ENCODE measurements at regions not wholly inside any gene's neighbourhood (a gene's known extent, or its start where the extent isn't known, plus 50 kb on each side); places are given as distances from the start of the nearest gene placed in this dataset.
"Not testable (repeated sequence)": the region's sequence is repeated elsewhere in the genome, so short reads cannot be mapped to it uniquely, and the experiment has no call there.

DNA sequence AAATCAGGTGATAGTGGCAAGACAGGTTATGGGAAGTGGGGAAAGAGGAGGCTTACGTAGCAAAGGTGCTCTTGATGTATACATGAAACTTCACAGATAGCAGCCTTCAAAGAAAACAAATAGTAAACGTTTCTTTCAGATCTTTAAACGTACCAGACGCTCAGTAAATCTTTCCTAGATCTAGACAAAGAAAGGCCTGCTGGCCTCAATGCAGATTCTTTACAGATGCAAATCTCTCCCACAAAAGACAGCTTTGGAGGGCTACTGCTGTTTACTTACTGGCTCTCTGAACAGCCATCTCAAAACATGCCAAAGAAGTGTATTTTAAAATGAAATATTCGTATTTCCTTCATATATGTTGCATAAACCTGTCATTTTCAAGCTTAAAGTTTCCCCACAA lies 1279.9 kb upstream of the NRXN1 start:
- no peaks in the 10 kb centered on the region for H3K9me3 ChIP-seq (ENCODE audit: control insufficient read depth, insufficient read depth, low read length)
- H3K36me3 ChIP-seq (ENCODE audit: control insufficient read depth, insufficient read depth, low read length), result no peaks in the 10 kb centered on the region
- no peak overlapping the region for H3K9ac ChIP-seq (ENCODE audit: low read depth, low read length)
- peaks cover 11% of the 10 kb centered on the region for H3K4me1 ChIP-seq (ENCODE audit: control insufficient read depth, insufficient read depth, low read length)
- no peak overlapping the region for H3K4me3 ChIP-seq (ENCODE audit: low read depth, low read length)
- H3K27me3 ChIP-seq (ENCODE audit: control insufficient read depth, insufficient read depth, low read length), result no peaks in the 10 kb centered on the region

GRCh38 chr2:52308156-52308555 lies 1276.2 kb upstream of the NRXN1 start:
- H3K9me3 ChIP-seq (ENCODE audit: control insufficient read depth, insufficient read depth, low read length), result peaks cover 4% of the 10 kb centered on the region
- H3K27me3 ChIP-seq (ENCODE audit: control insufficient read depth, insufficient read depth, low read length), result no peaks in the 10 kb centered on the region
- peaks cover 11% of the 10 kb centered on the region for H3K4me1 ChIP-seq (ENCODE audit: control insufficient read depth, insufficient read depth, low read length)
- H3K4me3 ChIP-seq (ENCODE audit: low read depth, low read length), result no peak overlapping the region
- no peaks in the 10 kb centered on the region for H3K36me3 ChIP-seq (ENCODE audit: control insufficient read depth, insufficient read depth, low read length)
- no peak overlapping the region for H3K9ac ChIP-seq (ENCODE audit: low read depth, low read length)

DNA sequence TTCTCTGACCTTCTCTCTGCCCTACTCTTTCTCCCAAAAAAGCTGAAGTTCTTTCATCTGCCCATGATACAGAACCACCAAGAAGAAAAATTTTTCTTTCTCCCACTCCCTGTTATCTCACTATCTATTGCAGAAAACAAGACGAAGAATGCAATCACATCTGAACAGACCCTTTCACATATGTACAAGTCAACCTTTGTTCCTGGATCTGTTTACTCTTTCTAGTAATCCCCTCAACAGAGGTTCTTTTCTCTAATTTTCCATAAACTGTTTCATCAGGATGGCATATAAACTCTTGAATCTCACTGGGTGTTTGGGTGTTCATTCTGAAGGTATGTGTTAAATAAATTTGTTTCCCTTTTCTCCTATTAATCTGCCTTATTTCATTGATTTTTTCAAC lies 1262.7 kb upstream of the NRXN1 start:
- Histone ChIP-seq H3K4me3 (ENCODE audit: low read depth, low read length) (no peak overlapping the region), H3K36me3 (ENCODE audit: control insufficient read depth, insufficient read depth, low read length) (no peaks in the 10 kb centered on the region), H3K4me1 (ENCODE audit: control insufficient read depth, insufficient read depth, low read length) (no peaks in the 10 kb centered on the region), H3K9me3 (ENCODE audit: control insufficient read depth, insufficient read depth, low read length) (no peaks in the 10 kb centered on the region), H3K9ac (ENCODE audit: low read depth, low read length) (no peak overlapping the region), H3K27me3 (ENCODE audit: control insufficient read depth, insufficient read depth, low read length) (no peaks in the 10 kb centered on the region)

- Histone ChIP-seq H3K4me1 (ENCODE audit: control insufficient read depth, insufficient read depth, low read length) (no peaks in the 10 kb centered on the region), H3K4me3 (ENCODE audit: low read depth, low read length) (no peak overlapping the region), H3K27me3 (ENCODE audit: control insufficient read depth, insufficient read depth, low read length) (no peaks in the 10 kb centered on the region), H3K9me3 (ENCODE audit: control insufficient read depth, insufficient read depth, low read length) (no peaks in the 10 kb centered on the region), H3K36me3 (ENCODE audit: control insufficient read depth, insufficient read depth, low read length) (no peaks in the 10 kb centered on the region), H3K9ac (ENCODE audit: low read depth, low read length) (no peak overlapping the region)
These were observed 1260.9 kb upstream of the NRXN1 start for GRCh38 chr2:52292801-52293200.

DNA sequence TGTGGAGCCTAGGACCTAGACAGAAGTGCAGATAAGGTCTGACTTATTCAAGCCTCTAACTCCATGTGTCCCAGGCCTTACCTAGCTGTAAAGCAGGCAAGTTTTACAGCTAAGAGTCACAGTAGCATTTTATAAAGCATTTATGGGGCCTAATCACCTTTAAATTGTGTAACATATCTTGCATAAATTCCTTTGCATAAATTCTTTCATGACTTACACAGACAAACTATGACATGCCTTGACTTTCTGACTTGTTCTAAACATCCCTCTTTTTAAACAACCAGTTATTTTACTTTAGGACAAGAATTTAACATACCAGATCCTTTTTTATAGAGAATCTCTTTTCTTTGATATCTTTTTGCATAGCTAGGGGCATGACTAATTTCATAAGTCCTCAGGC lies 1257.8 kb upstream of the NRXN1 start:
- Histone ChIP-seq H3K4me1 (ENCODE audit: control insufficient read depth, insufficient read depth, low read length) (no peaks in the 10 kb centered on the region), H3K9me3 (ENCODE audit: control insufficient read depth, insufficient read depth, low read length) (no peaks in the 10 kb centered on the region), H3K27me3 (ENCODE audit: control insufficient read depth, insufficient read depth, low read length) (no peaks in the 10 kb centered on the region), H3K36me3 (ENCODE audit: control insufficient read depth, insufficient read depth, low read length) (no peaks in the 10 kb centered on the region), H3K4me3 (ENCODE audit: low read depth, low read length) (no peak overlapping the region), H3K9ac (ENCODE audit: low read depth, low read length) (no peak overlapping the region)

DNA sequence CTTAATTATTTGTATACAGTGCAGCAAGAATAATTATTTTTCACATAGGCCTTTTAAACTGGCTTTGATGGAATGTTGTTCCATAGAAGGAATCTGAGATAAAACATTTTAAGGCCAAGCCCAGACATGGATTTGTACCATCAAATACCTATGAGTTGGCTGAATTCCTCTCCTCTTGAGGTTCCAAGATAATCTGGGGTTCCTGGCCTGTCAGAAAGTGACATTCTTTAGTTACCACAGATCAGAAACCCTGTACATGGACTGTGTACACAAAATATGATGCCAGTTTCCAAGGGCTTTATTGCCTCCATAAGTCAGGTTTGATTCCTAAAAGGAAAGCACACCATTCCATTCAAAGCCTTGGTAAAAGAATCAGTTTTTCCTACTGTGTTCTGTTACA lies 1256.7 kb upstream of the NRXN1 start:
- H3K9ac ChIP-seq (ENCODE audit: low read depth, low read length), result no peak overlapping the region
- no peak overlapping the region for H3K4me3 ChIP-seq (ENCODE audit: low read depth, low read length)
- no peaks in the 10 kb centered on the region for H3K4me1 ChIP-seq (ENCODE audit: control insufficient read depth, insufficient read depth, low read length)
- no peaks in the 10 kb centered on the region for H3K36me3 ChIP-seq (ENCODE audit: control insufficient read depth, insufficient read depth, low read length)
- no peaks in the 10 kb centered on the region for H3K27me3 ChIP-seq (ENCODE audit: control insufficient read depth, insufficient read depth, low read length)
- no peaks in the 10 kb centered on the region for H3K9me3 ChIP-seq (ENCODE audit: control insufficient read depth, insufficient read depth, low read length)

DNA sequence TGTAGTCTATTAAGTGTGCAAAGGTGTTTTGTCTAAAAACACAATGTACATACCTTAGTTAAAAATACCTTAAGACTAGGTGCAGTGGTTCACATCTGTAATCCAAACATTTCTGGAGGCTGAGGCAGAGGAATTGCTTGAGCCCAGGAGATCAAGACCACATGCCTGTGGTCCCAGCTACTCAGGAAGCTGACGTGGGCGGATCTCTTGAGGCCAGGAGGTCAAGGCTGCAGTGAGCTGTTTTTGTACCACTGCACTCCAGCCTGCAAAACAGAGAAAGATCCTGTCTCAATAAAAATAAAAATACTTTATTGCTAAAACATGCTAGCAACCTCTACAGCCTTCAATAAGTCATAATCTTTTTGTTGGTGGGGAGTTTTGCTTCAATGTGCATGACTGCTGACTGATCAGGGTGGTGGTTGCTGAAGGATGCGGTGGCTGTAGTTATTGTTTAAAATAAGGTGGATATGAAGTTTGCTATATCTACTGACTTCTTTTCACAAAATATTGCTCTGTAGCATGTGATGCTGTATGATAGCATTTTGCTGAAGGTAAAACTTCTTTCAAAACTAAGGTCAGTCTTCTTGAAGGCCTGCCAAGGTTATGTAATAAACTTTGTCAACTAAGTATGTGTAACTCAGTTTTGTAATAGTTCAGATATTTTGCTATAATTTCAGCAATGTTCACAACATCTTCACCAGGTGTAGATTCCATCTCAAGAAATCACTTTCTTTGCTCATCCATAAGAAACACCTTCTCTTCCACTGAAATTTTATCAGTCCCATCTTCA lies 1238.0 kb upstream of the NRXN1 start:
- no peaks in the 10 kb centered on the region for H3K4me1 ChIP-seq (ENCODE audit: control insufficient read depth, insufficient read depth, low read length)
- no peak overlapping the region for H3K9ac ChIP-seq (ENCODE audit: low read depth, low read length)
- peaks cover 6% of the 10 kb centered on the region for H3K9me3 ChIP-seq (ENCODE audit: control insufficient read depth, insufficient read depth, low read length)
- no peak overlapping the region for H3K4me3 ChIP-seq (ENCODE audit: low read depth, low read length)
- no peaks in the 10 kb centered on the region for H3K36me3 ChIP-seq (ENCODE audit: control insufficient read depth, insufficient read depth, low read length)
- no peaks in the 10 kb centered on the region for H3K27me3 ChIP-seq (ENCODE audit: control insufficient read depth, insufficient read depth, low read length)

DNA sequence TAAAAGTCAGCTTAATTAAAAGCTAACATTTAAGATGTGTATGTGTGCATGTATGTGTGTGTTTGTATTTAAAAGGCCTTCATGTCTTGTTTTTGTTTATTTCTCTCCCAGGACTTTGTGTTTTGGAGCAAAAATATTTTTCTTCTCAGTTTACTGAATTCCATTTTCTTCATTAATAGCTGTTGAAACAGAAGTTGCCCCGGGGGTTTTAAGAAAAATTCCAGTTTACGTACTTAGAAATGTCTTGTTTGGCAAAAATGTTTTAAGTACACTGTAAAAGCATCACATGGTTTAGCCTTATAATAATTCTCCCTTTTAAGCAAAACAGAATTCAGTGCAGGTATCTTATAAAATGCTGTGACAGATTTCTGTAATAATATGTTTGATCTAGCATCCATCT lies 1233.0 kb upstream of the NRXN1 start:
- Histone ChIP-seq H3K9ac (ENCODE audit: low read depth, low read length) (no peak overlapping the region), H3K4me3 (ENCODE audit: low read depth, low read length) (no peak overlapping the region), H3K27me3 (ENCODE audit: control insufficient read depth, insufficient read depth, low read length) (no peaks in the 10 kb centered on the region), H3K36me3 (ENCODE audit: control insufficient read depth, insufficient read depth, low read length) (no peaks in the 10 kb centered on the region), H3K9me3 (ENCODE audit: control insufficient read depth, insufficient read depth, low read length) (no peaks in the 10 kb centered on the region), H3K4me1 (ENCODE audit: control insufficient read depth, insufficient read depth, low read length) (peaks cover 9% of the 10 kb centered on the region)

- Histone ChIP-seq H3K36me3 (ENCODE audit: control insufficient read depth, insufficient read depth, low read length) (no peaks in the 10 kb centered on the region), H3K27me3 (ENCODE audit: control insufficient read depth, insufficient read depth, low read length) (no peaks in the 10 kb centered on the region), H3K9ac (ENCODE audit: low read depth, low read length) (no peak overlapping the region), H3K9me3 (ENCODE audit: control insufficient read depth, insufficient read depth, low read length) (no peaks in the 10 kb centered on the region), H3K4me1 (ENCODE audit: control insufficient read depth, insufficient read depth, low read length) (peaks cover 9% of the 10 kb centered on the region), H3K4me3 (ENCODE audit: low read depth, low read length) (no peak overlapping the region)
These were observed 1232.6 kb upstream of the NRXN1 start for GRCh38 chr2:52264488-52264887.

GRCh38 chr2:52260904-52261303 lies 1229.0 kb upstream of the NRXN1 start:
- Histone ChIP-seq H3K9me3 (ENCODE audit: control insufficient read depth, insufficient read depth, low read length) (no peaks in the 10 kb centered on the region), H3K4me3 (ENCODE audit: low read depth, low read length) (no peak overlapping the region), H3K9ac (ENCODE audit: low read depth, low read length) (no peak overlapping the region), H3K4me1 (ENCODE audit: control insufficient read depth, insufficient read depth, low read length) (peaks cover 9% of the 10 kb centered on the region), H3K36me3 (ENCODE audit: control insufficient read depth, insufficient read depth, low read length) (no peaks in the 10 kb centered on the region), H3K27me3 (ENCODE audit: control insufficient read depth, insufficient read depth, low read length) (no peaks in the 10 kb centered on the region)

DNA sequence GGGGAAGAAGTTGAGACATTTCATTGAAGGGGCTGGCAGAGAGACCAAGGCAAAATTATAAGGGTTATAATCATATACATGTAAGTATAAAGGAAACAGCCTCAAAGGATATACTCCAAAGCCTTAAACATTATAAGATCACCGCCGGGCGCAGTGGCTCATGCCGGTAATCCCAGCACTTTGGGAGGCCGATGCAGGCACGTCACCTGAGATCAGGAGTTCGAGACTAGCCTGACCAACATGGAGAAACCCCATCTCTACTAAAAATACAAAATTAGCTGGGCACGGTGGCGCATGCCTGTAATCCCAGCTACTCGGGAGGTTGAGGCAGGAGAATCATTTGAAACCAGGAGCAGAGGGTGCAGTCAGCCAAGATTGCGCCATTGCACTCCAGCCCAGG lies 1227.0 kb upstream of the NRXN1 start:
- not testable (repeated sequence) for H3K9me3 ChIP-seq (ENCODE audit: control insufficient read depth, insufficient read depth, low read length); H3K27me3 ChIP-seq (ENCODE audit: control insufficient read depth, insufficient read depth, low read length); H3K36me3 ChIP-seq (ENCODE audit: control insufficient read depth, insufficient read depth, low read length); H3K4me3 ChIP-seq (ENCODE audit: low read depth, low read length); H3K9ac ChIP-seq (ENCODE audit: low read depth, low read length); H3K4me1 ChIP-seq (ENCODE audit: control insufficient read depth, insufficient read depth, low read length)

- Histone ChIP-seq H3K4me3 (ENCODE audit: low read depth, low read length) (no peak overlapping the region), H3K4me1 (ENCODE audit: control insufficient read depth, insufficient read depth, low read length) (peaks cover 6% of the 10 kb centered on the region), H3K36me3 (ENCODE audit: control insufficient read depth, insufficient read depth, low read length) (no peaks in the 10 kb centered on the region), H3K27me3 (ENCODE audit: control insufficient read depth, insufficient read depth, low read length) (no peaks in the 10 kb centered on the region), H3K9me3 (ENCODE audit: control insufficient read depth, insufficient read depth, low read length) (peaks cover 7% of the 10 kb centered on the region), H3K9ac (ENCODE audit: low read depth, low read length) (no peak overlapping the region)
These were observed 1226.1 kb upstream of the NRXN1 start for GRCh38 chr2:52258038-52258437.
